Occipital lobe (tissue), 1 donor: ENCODE measurements at regions not wholly inside any gene's neighbourhood (a gene's known extent, or its start where the extent isn't known, plus 50 kb on each side); places are given as distances from the start of the nearest gene placed in this dataset.
"Not testable (repeated sequence)": the region's sequence is repeated elsewhere in the genome, so short reads cannot be mapped to it uniquely, and the experiment has no call there.

ENCODE experiments used
- DNase-seq: peaks from one replicate; lab custom pipeline; 2025; lab: John Stamatoyannopoulos, UW

GRCh38 chr2:3115301-3116042, 262.1 kb downstream of the EIPR1 start:
- no peak for DNase-seq

GRCh38 chr2:3114406-3115185, 263.0 kb downstream of the EIPR1 start:
- DNase-seq = no peak

DNA sequence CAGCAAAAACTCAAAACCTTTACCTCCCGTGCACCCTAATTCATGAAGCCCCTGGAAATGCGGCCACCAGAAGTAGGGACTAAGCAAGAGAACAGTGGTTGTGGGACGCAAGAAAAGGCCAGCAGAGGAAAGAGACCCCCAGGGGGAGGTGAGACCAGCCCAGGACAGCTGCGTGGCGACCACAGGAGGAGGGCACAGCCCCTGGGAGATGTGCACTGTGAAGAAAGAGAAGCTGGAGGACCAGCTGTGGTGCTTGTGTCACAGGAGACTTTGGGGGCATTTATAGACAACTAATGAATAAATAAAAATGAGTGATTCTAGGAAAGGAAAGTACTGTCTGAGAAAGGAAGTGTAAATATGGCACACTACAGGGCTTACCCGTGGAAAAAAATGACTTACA, 263.8 kb downstream of the EIPR1 start:
- no peak for DNase-seq

GRCh38 chr2:3113122-3113521, 264.5 kb downstream of the EIPR1 start:
- DNase-seq = no peak

GRCh38 chr2:3112553-3112952, 265.1 kb downstream of the EIPR1 start:
- DNase-seq = no peak

DNA sequence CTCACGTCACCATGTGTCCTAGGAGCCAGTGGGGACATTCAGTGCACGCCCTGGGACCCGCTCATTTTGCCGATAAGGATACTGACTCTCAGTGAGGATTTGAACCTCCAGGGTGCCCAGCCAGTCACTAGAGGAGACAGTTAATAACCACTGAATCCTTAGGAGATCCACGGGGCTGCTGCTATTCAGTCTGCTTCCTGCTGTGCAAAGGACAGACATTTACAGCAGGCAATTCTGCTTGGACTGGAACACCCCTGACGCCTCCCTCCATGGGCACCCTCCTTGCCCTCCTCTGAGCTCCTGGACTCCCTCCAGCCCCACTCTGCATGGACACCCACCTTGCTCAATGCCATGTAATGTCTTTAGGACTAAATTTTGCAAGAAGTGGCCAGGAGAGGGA, 265.5 kb downstream of the EIPR1 start:
- DNase-seq = no peak

DNA sequence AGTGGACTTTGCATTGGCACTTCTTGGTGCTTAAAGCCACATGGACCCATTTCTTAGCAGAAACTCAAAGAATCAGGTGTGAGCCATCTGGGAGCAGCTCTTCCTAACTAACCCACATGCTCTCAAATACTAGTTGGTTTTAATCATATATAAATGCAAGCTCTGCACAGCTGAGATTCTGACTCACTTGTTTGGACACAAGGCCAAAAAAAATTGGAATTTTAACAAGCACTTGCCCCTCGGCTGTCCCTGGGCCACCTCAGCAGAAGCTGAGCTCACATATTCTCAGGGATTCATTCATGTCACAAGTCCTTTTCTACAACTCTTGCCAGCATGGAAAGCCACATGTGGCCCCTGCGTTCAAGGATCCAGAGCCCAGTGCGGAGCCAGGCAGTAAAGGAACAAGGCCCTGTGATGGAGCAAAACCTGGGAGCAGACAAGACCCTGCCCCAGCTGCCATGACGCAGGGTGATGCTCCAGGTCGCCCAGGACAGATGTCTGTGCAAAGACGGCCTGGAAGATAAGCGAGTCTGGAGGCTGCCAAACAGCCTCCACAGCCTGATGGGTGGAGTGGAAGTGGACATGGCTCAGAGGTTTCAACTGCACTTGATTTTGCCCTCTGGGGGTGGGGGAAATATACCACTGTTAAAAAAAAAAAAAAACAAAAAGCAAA, 266.5 kb downstream of the EIPR1 start:
- DNase-seq = no peak

DNA sequence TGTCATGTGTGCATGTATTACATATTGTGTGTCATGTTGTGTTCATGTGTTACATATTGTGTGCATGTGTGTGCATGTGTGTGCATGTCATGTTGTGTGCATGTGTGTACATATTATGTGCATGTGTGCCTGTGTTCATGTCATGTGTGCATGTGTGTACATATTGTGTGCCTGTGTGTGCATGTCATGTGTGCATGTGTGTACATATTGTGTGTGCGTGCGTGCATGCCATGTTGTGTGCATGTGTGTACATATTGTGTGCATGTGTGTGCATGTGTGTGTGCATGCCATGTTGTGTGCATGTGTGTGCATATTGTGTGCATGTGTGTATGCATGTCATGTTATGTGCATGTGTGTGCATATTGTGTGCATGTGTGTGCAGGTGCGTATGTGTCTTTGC, 267.1 kb downstream of the EIPR1 start:
- DNase-seq = no peak

DNA sequence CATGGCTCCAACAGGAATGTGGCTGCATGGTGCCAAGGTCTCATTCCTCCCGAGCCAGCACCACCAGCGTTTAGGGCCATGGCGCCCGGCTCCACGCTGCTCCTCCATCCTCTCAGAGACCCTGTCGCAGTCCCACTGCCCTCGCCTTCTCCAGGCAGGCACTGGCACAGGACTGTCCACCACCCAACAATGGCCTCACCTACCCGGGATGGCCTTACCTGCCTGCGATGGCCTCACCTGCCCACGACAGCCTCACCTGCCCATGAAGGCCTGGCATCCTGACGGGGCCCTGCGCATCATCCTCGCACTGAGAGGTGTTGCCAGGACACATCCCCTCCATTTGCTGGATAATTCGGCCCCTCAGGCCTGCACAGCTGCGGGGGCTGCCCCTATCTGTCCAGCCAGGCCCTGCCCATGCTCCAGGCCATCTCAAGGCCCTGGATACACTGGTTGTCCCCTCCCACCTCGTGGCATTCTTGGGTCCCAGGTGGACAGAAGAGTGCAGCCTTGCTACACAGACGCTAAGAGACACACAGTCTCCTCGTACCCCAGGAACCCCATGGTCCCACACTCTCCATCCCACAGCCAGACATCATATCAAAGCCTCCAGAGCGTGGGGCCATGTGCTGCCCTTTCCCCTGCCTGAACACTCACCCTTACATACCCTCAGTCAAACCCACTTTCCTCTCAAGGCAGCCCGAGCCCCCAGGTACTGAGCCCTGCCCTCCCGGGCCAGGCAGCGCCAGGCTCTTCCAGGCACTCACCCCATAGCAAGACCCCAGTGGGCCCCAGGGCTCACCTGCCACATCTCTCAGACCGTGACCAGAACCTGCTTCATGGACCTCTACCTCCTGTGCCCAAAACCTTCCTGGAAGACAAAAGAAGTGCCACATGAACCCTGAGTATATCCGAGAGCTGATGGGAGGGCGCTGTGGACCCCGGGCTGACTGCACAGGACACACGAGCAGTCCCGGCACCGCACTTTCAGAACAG, 268.6 kb downstream of the EIPR1 start:
- no peak for DNase-seq

- DNase-seq = no peak
Observed at GRCh38 chr2:3108105-3108504, 269.5 kb downstream of the EIPR1 start.

DNA sequence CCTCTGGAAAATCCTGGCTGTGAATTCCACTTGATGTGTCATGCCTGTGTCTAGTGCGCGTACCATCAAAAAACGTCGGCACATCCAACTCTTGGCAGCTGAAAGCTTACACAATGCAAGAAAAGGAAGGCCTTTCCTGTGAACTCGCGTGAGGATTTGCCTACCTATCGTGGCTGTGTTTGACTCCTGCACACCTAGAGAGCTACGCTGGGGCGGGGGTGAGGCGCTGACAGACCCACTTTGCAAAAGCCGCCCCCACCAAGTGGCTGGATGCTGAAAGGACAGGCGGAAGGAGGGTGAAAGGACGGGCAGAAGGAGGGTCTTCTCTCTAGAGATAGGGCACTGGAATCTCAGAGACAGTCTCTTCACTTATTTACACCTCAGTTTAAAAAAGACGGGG, 270.1 kb downstream of the EIPR1 start:
- no peak for DNase-seq

DNA sequence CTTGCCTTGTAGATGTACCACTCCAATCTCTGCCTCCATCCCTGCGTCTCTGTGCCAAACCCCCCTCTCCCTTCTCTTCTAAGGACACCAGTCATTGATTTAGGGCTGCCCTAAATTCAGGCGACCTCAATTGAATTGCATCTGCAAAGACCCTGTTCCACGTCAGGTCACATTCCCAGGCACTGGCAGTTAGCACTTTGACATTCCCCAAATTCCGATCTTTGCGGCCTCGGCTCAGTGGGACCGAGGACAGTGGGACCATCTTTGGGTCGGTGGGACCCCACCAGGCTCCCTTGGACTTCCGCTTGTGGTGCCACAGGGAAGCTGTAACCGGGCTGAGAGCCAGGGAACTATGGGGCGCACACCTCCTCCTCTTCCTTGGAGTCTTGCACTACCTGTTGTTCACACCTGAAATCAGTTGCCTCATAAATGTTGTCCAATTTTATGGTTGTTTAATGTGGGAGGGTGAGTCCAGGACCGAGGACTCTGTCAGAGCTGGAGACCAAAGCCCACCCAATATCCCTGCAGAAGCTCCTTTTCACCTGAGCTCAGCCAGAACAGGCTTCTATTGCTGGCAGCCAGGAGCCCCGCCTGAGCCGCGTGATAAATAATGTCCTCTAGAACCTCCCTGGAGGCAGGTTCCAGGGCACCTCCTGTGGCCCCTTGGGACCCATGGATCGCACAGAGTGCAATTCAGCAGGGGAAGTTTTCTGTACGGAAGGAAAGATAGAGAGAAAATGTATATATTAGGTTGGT, 271.6 kb downstream of the EIPR1 start:
- no peak for DNase-seq

DNA sequence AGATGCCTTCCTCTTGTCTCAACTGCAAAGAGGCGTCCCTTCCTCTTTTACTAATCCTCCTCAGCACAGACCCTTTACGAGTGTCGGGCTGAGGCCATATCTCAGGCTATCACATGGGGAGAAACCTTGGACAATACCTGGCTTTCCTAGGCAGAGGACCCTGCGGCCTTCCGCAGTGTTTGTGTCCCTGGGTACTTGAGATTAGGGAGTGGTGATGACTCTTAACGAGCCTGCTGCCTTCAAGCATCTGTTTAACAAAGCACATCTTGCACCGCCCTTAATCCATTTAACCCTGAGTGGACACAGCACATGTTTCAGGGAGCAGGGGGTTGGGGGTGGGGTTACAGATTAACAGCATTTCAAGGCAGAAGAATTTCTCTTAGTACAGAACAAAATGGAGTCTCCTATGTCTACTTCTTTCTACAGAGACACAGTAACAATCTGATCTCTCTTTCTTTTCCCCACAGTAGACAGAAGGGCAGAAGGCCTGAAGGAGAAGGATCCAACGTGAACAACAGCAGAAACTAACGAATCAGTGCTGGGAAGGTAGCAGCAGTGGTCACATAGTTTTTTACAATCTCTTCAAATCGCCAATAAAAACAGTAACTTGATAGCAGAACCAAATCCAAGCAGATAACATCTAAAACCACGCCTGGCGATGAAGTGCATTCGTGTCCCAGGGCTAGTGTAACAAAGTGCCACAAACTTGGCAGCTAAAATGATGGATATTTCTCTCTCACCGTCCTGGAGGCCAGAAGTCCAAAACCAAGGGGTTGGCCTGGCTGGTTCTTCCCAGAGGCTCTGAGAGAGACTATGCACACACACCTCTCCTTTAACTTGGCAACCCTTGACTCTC, 272.4 kb downstream of the EIPR1 start:
- DNase-seq = not testable (repeated sequence)

GRCh38 chr2:3104261-3104660, 273.4 kb downstream of the EIPR1 start:
- DNase-seq = no peak

DNA sequence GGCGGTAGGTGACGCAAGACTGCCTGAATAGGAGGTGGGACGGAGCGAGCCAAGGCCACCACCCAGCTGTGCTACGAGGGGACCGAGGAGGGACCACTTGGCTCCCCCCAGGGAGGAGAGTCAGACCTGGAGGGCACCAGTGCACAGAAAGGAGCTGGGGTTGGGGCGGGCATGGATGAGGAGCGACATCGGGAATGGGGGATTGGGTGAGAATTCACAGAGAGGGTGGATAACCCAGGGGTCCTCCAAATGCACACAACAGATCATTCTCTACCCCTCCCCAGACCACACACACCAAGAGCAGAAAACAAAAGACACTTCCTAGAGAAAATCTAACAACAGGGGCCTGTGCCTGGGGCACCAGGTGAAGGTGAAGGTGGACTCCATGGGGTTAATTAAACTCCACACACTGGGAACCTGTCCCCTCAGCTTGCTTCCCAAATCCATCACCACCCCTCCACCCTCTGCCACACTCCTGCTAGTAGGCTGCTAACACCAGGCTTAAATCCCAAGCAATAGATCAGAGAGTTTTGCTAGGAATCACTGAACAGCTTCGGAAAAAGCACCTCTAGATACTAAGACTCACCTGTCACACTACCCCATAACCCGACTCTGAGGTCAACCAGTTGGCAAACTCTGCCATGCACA, 274.6 kb downstream of the EIPR1 start:
- DNase-seq = no peak

DNA sequence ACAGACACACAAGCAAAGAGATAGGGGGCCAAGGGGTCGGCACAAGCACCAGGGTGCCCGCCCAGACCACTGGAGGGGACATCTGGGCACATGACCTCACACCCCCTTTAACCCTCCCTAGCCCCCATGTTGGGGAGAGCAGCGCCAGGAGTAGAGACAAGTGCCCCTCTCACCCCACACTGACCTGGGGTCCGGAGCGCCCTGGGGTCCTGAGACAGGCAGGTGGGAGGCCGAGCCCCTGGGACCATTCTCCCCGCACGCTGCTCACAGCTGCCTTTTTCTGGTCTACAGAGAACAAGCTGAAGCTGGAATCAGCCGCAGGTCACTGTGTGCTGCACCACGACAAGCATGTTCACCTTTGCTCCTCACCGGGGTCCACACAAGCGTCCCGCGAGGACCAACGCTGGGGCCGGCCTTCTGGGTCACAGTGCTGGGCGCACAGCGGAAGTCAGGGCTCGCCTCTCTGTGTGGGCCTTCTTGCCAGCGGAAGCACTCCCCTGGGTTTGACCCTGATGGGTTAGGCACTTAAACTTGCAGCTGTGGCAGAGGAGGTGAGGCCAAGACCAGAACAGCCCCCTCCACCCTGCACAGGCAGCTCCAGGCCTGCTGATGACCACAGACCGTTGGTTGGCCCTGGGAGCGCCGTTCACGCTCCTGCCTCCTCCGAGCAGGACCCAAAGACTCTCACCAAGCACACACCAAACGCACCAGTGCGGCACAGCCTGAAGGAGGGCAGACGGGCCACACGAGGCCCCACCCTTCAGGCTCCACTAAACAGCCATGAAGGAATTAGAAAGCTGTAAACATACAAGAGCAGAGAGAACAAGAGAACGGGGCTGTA, 275.3 kb downstream of the EIPR1 start:
- DNase-seq = no peak

DNA sequence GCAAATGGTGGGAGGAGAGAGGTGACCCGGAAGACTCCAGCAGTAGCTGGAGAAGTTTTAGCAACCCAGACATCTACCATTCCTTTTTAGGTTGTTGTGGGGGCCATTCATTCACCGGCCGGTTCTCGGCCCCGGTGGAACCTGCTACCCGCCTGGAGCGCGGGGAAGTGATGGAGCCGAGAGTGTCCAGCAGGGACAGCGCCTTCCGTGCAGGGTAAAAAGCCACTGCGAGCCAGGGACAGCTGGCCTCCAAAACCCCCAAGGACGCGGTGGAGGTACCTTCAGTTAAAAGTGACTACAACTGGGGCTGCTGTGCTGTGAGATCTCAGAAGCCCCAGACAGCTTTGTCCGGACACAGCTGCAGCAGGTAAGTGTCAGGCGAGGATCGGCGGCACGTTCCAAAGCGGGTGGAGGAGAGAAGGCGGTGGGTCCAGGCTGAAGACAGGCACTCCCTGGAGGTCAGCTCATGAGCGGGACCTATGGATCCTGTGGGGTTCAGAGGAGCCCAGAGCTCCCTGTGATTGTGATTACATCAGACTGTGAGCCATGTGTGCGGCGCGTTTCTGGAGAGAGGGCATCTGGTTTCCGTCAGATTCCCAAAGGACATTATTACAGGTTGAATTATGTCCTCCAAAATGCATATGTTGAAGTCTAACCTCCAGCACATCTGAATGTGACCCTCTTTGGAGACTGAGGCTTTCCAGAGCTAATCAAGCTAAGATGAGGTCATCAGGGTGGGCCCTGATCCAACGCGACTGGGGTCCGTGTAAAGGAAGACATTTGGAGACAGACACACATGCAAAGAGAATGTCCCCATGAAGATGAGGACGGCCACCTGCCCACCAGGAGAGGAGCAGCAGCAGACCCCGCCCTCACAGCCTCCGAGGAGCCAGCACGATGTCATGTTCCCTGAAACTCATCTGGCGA, 276.3 kb downstream of the EIPR1 start:
- DNase-seq = no peak
